AG09309 (cell line): ENCODE measurements at regions not wholly inside any gene's neighbourhood (a gene's known extent, or its start where the extent isn't known, plus 50 kb on each side); places are given as distances from the start of the nearest gene placed in this dataset.

Experiments
- DNase-seq: peaks from one replicate; pipeline ENCODE4 v3.0.0-alpha.2; 2010; ENCODE audit warnings: low read depth
- H3K4me3 ChIP-seq: 2 replicates; pipeline ENCODE4 v1.5.1; 2011; ENCODE audit warnings: mild to moderate bottlenecking, low read depth, low read length, moderate library complexity; ENCODE audit not compliant: control insufficient read depth
- CTCF ChIP-seq: IDR thresholded peaks from 2 replicates; pipeline ENCODE4 v1.5.1; 2011; ENCODE audit warnings: mild to moderate bottlenecking, low read depth, low read length, inconsistent platforms; ENCODE audit not compliant: insufficient read depth, control insufficient read depth; ENCODE audit errors: missing control alignments

- no peak for DNase-seq
- no peak for TF ChIP-seq CTCF
- no peak overlapping the region for H3K4me3 ChIP-seq
These were observed 465.0 kb upstream of the GJE1 start for GRCh38 chr6:141667580-141668309.

GRCh38 chr6:141666187-141666586, 466.5 kb upstream of the GJE1 start:
- no peak for DNase-seq
- H3K4me3 ChIP-seq: no peak overlapping the region
- no peak for TF ChIP-seq CTCF

GRCh38 chr6:141664744-141665143, 468.0 kb upstream of the GJE1 start:
- no peak overlapping the region for H3K4me3 ChIP-seq
- DNase-seq: no peak
- no peak for TF ChIP-seq CTCF

GRCh38 chr6:141659582-141659981, 473.1 kb upstream of the GJE1 start:
- H3K4me3 ChIP-seq: no peak overlapping the region
- no peak for DNase-seq
- no peak for TF ChIP-seq CTCF

GRCh38 chr6:141658696-141659095, 474.0 kb upstream of the GJE1 start:
- no peak for DNase-seq
- no peak overlapping the region for H3K4me3 ChIP-seq
- no peak for TF ChIP-seq CTCF

GRCh38 chr6:141657812-141658211, 474.9 kb upstream of the GJE1 start:
- H3K4me3 ChIP-seq: no peak overlapping the region
- no peak for TF ChIP-seq CTCF
- no peak for DNase-seq
